AML-193 (cell line): ENCODE measurements at regions not wholly inside any gene's neighbourhood (a gene's known extent, or its start where the extent isn't known, plus 50 kb on each side); places are given as distances from the start of the nearest gene placed in this dataset.
"Not testable (repeated sequence)": the region's sequence is repeated elsewhere in the genome, so short reads cannot be mapped to it uniquely, and the experiment has no call there.

Source experiments
- DNase-seq, 2 experiments: peaks; one replicate each; lab custom pipeline; 2025; lab: John Stamatoyannopoulos, UW

DNA sequence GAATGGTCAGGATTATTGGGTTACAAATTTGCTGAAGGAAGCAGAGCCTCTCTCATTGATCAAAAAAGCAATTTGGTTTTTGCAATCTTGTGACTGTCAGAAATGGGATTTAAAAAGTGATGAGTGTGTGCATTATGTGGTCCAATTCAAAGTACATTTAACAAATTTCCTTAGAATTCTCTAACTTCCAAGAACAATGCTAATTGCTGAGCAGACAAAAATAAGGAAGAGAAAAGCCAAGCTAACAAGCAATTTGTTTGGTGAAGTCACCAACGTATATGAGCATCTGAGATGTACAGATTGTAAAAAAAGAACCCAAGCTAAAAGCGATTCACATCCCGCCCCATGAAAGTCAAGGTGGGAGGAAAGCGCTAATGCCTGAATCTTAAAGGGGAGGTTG is 1643.9 kb downstream of the CDH8 start:
- DNase-seq, result no peak

DNA sequence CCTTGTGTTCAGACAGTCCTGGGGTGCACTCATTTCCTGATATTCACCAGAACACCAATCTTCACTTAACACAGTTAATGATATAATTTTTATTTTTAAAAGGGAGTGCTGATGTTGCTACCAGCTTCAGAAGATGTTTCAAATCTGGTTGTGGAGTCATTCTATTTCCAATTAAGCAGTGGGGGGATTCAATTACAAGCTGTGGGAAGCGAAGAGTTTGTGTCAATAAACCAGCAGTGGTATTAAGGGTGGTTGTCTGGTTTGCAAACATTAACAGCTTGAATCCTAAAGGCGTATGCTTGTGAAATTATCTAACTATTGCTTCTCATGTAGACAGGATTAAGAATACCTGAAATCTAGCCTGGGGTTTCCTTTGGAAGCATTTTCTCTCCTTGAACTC is 1637.5 kb upstream of the GOT2 start:
- DNase-seq, result no peak

GRCh38 chr16:60367739-60368138 is 1633.6 kb upstream of the GOT2 start:
- DNase-seq, result no peak

- DNase-seq, result no peak
Observed at GRCh38 chr16:60363566-60363965, 1629.5 kb upstream of the GOT2 start.

GRCh38 chr16:60359866-60360265 is 1625.8 kb upstream of the GOT2 start:
- not testable (repeated sequence) for DNase-seq

GRCh38 chr16:60359412-60359811 is 1625.3 kb upstream of the GOT2 start:
- not testable (repeated sequence) for DNase-seq

DNA sequence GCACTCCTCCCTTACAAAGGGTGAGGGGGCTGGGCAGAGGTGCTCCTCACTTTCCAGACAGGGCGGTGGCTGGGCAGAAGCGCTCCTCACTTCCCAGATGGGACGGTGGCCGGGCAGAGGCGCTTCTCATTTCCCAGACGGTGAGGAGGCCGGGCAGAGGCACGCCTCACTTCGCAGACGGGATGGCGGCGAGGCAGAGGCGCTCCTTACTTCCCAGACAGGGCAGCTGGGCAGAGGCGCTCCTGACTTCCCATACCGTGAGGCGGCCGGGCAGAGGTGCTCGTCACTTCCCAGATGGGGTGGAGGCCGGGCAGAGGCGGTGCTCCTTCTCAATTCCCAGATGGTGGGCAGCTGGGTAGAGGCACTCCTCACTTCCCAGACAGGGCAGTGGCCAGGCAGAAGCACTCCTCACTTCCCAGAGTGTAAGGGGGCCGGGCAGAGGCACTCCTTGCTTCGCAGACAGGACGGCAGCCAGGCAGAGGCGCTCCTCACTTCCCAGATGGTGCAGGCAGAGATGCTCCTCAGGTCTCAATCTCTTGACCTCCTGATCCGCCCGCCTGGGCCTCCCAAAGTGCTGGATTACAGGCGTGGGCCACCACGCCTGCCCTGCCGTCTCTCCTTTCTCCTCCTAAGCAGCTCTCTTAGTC is 1623.9 kb upstream of the GOT2 start:
- not testable (repeated sequence) for DNase-seq

GRCh38 chr16:60346256-60346655 is 1612.1 kb upstream of the GOT2 start:
- no peak for DNase-seq

- DNase-seq, result no peak
Observed at GRCh38 chr16:60337671-60338070, 1603.6 kb upstream of the GOT2 start.

DNA sequence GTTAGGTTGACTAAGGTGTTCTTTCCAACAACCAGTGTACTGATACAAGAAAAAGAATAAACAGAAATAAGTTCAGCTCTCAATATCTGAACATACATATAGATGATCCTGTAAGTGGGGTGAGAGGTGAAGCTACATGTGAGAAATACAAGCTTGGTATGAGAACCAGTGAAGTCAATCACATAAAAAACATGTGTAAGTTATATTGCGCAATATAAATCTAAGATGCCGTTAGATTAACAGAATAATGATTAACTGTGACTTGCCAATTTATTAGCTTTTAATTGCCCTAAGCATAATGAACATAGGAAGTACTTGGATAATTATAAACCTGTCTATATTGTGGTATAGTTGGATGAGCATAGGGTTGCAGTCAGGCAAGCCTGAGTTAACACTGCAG is 1597.1 kb upstream of the GOT2 start:
- no peak for DNase-seq

DNA sequence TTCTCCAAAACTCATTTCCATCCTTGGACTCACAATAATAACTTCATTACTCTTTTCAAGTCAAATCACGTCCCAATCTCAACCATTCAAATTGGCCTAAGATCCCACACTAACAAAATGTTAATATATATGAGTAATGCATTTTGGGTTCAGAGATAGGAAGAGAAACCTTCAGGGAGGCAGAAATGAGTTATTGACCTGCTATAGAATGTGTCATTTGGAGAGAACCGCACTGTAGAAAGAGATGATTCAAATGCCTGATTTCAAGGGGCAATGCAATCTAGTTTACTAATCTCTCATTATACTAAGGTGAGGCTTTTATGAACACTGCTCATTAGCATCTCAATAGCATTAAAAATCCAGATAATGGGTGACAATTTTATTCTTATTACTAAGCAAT is 1595.0 kb upstream of the GOT2 start:
- no peak for DNase-seq

DNA sequence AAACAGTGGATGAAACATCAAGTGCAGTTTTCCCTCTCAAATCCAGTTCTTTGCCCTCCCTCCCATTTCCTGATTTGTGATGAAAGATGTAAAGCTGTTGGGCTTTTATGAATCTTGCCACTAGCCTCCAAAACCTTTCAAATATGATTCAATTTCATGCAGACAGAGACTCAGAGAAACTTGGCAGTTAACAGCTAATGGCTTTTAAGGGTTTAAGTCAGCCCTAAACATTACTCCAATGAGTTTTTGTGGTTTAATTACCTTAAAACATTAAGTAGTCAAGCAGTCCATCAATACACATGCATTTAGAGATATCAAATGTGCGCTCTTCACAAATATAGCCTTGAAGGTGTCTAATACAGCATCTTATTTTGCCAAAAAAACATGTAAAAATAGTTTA is 1594.0 kb upstream of the GOT2 start:
- DNase-seq, result no peak

DNA sequence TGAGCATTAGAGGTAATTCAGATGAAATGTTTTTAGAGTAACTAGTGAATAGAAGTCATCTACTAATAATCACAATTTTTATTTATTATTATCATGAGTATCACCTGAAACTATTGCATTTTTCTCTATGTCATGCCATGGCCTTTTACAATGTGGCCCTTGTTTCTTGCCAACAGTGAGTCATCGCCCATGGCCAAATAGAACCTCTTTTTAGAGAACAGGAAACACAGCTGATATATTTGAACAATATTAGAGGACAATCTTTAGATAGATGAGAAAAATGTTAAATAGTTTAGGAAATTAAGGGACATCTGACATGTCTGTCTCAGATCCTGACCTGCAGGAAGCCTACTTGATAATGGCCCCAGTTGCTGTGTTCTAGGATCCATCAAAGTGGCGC is 1584.4 kb upstream of the GOT2 start:
- no peak for DNase-seq

DNA sequence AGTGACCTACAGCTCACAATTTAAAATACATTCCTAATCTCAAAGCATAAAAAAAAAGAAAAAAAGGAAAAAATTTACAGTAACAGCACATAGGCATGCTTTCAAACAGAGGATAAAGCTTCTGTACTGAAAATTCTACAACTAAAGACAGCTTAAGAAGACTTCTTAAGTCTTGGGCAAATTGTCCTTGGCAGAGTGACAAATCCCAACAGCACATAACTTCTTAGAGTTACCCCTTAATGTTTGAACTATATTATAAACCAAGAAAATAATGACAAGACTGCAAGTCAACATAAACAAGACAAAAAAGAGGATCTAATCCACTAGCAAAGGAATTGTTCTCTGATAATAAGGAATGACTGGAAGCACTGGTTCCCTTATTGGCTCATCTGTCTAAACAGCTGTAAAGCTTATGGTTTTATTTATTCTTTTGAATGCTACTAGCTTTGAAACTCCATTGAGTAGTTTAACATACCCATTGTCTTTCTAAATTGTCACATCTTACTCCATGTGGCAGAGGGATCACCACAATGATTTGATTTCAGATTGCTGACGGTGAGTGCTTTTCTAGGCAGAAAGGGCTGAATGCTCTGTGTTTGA is 1576.8 kb upstream of the GOT2 start:
- no peak for DNase-seq

DNA sequence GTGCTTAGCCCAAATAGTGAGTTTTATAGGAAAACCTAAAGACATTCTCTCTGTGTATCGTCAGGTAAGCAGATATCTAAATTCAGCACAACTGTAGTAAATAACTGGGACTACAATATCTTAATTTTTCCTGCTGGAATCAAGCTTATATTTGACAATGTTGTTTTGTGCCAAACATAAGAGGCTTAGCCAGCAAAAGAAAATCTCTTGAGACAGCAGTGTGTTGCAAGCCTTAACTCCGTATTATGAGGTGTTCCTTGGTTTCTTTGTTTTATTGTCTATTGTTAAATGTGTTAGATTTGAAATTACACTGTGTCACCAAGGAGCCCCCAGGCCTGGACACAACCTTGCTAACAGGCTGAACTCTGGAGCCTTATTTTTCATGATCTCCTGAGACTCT is 1570.6 kb upstream of the GOT2 start:
- DNase-seq, result no peak

GRCh38 chr16:60304066-60304465 is 1570.0 kb upstream of the GOT2 start:
- DNase-seq, result no peak

DNA sequence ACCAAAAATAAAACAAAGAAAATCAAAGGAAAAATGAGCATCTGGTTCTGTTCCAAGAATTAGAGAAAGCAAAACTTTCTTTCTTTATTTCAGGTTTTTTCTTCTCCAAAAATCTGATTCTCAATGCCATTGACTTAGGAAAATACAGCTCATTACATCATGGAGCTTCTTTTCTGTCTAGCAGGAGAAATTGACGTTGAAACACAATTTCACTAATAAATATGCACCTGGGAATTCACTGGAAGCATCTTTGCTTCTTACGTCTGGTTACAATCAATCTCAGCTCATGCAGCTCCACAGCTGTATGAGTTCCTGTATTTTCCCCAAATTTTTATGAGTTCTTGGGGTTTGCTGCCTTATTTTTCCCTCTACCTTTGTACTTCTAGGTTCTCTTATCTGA is 1568.6 kb upstream of the GOT2 start:
- no peak for DNase-seq

- no peak for DNase-seq
Observed at GRCh38 chr16:60302261-60302660, 1568.1 kb upstream of the GOT2 start.

DNA sequence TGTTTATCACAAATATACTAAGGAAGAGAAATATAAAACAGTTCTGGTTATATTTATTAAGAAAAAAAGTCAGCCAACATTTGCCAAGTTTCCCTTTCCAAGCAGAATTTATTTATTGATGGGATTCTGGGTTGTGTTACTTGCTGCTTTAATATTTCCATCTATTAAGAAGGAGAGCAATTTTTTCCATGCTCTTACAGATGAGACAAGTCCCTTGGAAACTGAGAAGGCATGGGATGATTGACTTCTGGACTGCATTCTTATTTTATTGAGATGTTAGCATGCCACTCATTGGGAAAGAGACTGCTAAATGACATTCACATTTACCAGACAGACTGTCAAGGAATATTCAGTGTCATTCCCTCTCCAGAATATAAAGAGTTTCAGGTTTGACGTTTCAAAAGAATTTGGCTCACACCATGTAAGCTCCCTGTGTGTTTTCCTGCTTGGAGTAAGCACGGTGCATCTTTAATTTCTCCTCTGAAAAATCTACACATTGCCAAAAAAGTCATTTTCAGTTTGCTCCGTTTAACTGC is 1565.2 kb upstream of the GOT2 start:
- DNase-seq, result no peak

- DNase-seq, result no peak
Observed at GRCh38 chr16:60295451-60295850, 1561.3 kb upstream of the GOT2 start.

DNA sequence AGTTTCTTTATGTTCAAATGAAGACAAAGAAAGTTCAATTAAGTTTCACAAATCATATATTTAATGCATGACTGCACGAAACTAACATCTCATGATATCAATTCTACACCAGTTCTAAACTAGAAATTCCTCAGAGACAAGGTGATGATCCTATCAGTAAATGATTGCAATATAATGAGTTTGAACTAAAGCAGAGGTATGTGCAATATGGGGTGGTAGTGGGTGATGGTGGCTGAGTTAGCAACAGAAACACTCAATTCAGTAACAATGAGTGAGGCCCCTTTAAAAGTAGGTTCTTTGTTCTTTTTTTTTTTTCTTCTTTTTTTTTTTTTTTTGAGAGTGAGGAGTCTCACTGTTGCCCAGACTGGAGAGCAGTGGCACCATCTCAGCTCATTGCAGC is 1551.7 kb upstream of the GOT2 start:
- no peak for DNase-seq

DNA sequence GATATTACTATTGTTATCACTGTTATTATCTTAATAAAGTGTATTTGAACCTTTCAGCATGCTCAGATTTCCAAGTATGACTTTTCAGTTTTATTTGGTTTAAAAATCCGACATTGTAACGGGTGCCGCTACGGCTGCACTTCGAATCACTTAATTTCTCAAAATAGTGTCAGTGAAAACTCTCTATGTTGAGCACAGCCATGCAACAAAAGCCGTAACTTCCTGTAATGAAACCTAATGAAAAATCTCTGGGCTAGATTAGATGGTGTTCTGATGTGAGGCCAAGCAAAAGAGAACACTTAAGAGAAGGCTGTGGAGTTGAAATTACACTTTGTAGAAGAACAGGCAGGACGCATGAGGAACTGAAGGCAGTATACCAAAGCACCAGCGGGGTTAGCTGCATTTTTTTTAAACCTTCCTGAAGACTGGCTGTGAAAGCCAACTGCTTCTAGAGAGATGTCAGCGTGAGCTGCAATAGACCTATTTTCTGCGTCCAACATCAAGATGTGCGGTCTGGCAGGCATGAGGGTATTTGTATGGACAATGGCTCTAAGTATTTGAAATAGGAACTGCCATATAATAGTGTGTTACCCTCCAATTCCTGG is 1545.0 kb upstream of the GOT2 start:
- DNase-seq, result no peak

DNA sequence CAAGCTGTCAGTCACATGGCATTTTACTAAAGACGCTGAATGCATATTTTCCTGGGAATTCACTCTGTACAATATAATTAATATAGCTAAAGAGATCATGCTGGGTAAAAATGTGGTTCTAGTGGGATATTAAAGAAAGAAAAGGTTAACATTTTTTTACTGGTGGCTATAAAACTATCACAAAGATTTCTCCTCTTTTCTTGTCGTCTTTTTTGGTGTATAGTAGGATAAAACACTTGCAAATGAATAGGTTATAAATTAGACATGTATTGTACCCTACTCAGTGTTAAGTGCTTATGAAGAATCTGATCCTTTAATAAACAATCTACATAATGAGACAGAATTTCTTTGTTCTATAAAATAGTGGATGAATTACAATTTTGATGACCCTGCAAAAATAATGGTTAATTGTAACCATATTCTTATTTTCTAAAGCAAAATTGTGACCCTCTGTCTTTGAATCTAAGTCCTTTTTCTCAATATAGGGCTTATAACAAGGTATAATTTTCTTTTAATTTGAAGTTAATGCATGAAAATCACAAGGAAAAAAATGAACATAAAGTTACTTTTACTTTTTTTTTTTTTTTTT is 1540.4 kb upstream of the GOT2 start:
- DNase-seq, result no peak
